Hippocampal formation (tissue), 2 donors: ENCODE measurements at regions not wholly inside any gene's neighbourhood (a gene's known extent, or its start where the extent isn't known, plus 50 kb on each side); places are given as distances from the start of the nearest gene placed in this dataset.
"Not testable (repeated sequence)": the region's sequence is repeated elsewhere in the genome, so short reads cannot be mapped to it uniquely, and the experiment has no call there.

Source experiments
- DNase-seq, 2 donors: peaks; one replicate each; lab custom pipeline; 2025; lab: John Stamatoyannopoulos, UW

DNA sequence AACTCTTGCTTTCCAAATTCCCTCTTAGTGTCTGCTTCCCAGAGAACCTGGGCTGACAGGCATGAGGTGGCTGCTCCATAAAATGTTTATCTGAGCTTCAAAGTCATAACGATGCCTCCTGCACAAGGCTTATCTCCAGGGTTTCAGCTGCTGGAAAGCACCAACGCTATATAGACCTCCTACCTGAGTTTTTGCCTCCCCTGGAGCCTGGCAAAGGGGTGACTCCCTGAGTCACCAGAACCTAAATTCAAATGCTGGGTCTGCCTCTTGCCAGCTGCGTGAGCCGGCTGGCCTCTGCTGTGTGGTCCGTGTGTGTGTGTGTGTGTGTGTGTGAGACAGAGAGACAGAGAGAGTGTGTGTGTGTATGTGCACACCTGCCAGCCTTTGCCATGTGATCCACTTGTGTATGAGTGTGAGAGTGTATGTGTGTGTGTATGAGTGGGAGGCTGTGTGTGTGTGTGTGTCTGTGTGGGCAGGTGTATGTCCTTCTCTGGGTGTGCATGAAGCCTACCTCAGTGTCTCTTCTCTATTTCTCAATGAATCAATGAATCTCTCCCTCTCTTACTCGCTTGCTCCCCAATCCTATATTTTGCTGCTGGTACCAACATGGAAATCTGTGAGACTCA is 714.9 kb downstream of the MATN1 start:
- no peak for DNase-seq

DNA sequence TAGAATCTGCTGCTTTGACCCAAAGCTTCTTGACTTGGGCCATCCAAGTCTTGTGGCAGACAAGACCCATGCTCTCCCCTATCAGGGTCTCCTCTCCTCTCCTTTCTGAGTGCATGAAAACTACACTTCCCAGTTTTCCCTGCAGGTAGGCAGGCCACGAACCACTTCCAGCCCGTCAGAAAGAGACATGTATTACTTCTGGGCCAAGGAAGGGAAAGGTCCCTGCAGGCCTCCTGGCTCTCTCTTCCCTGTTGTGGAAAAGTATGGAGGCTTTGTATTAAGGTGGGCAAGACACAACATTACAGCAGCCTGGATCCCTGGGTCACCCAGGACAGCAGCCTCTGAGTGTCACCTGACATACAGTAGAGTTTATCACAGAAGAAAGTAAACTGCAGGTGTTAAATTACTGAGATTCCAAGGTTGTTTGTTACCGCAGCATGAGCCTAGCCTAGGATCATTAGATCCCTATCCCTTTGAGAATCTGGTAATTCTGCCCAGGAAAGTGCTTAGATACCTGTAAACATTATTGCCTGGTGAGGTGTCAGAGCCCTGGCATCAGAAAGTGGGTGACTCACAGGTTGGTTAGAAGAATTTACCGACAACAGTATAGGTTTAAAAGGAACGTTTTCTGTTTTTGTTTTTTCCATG is 717.3 kb downstream of the MATN1 start:
- DNase-seq = no peak

DNA sequence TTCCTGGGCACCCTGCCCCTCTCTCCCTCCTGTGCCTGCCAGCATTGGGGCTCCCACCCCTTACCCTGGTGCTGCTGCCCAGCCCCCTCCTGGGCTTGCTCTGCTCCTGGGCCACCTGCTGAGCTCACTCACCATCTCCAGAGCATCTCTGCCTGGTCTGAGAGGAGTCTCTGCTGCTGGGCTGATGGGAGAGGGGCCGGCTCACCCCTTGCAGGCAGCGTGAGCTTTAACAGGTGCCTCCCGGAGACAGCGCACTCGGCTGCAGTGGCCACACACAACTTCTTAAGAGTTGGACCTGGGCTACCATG is 721.7 kb downstream of the MATN1 start:
- no peak for DNase-seq

DNA sequence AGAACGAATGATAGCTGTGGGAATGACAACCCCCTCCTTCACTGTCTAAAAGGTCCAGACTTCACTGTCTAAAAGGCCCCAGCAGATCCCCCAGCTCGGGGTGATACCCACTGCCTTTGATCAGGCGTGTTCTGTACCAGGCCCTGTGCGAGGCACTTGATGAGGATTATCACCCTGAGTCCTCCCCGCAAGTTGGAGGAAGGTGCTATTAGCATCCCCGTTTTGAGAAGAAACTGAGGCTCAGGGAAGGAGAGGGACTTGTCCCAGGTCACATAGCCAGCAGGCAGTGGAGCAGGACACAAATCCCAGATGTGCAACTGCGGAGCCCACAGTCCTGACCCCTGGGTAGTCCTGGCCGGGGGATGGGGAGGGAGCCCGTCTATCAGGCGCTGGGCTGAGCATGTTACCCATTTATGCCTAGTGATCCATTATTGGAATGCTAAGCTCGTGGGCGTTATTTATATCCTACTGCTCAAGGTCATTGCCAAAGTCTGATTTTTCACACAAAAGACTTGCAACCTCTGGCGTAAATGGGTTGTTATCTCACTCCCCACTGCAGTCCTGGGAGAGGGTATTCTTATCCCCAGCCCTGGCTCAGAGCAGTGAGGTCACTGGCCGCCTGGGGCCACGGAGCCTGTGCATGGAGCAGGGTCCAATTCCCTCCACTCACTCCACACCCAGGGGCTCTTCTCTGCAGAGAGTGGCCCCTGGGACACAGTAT is 722.2 kb downstream of the MATN1 start:
- no peak for DNase-seq

DNA sequence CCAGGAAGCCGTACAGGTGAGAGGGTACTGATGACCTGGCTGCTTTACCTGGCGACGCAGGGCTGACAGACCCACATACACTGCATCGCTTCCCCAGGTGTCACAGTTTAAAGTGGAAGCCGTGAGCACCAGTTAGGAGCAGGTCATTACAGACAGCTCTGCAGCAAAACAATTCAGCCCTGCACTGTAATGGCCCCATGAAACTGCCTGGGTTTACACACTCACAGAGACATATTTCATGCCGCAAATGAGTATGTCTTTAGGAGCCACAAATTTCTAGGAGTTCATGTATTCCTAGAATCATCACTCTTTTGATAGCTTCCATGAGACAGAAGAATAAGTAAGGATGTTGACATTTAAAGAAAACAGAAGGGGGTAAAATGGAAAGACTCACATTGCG is 723.1 kb downstream of the MATN1 start:
- DNase-seq = no peak

DNA sequence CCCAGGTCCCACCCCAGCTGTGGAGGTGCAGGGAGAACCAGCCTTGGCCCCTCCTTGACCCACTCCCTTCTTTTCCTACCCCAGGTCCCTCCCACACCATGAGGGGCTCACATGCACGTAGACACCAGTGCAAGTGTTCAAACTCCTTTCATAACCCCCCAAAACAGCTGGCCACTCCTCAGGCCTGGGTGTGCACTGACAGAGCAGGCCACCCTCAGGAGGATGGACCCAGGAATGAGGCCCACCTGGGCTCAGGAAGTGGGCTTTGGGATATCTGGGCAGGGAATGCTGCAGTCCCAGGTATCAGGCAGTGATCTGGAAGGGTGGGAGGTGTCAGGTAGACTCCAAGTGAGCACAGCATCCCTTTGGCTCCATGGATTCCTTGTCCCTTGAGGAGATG is 723.8 kb downstream of the MATN1 start:
- no peak for DNase-seq

DNA sequence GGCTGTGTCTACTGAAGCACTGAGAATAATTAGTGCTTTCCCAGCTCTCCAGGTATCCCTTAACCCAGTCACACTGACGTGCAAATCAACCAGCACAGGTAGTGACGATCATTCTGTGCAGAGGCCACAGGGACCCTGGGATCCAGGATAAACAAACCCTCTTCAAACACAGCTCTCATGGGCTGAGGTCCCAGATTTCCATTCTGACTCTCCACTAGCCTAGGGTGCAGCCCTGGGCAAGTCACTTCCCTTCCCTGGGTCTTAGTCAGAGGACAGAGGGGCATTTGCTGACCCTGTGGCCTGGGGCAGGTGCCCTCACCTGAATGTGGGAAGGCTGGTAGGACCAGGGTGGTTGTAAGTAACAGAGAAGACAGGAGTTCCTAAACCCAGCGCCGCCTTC is 724.7 kb downstream of the MATN1 start:
- DNase-seq = no peak

DNA sequence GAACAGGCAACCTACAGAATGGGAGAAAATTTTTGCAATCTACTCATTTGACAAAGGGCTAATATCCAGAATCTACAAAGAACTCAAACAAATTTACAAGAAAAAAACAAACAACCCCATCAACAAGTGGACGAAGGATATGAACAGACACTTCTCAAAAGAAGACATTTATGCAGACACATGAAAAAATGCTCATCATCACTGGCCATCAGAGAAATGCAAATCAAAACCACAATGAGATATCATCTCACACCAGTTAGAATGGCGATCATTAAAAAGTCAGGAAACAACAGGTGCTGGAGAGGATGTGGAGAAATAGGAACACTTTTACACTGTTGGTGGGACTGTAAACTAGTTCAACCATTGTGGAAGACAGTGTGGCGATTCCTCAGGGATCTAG is 725.6 kb downstream of the MATN1 start:
- DNase-seq = not testable (repeated sequence)

DNA sequence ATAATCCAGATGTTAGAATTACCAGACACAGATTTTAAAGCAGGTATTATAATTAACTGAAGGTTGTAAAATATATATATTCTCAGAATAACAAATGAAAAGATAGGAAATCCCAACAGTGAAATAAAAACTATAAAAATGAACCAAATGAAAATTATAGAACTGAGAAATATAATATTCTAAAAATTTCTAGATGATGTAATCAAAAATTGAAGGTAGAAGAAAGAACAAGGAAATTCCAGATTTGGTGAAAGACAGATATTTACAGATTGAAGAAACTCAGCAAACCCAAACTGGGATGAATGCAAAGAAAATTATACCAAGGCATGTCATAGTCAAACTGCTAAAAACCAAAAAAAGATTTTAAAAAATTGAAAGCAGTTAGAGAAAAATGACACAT is 729.4 kb downstream of the MATN1 start:
- no peak for DNase-seq

DNA sequence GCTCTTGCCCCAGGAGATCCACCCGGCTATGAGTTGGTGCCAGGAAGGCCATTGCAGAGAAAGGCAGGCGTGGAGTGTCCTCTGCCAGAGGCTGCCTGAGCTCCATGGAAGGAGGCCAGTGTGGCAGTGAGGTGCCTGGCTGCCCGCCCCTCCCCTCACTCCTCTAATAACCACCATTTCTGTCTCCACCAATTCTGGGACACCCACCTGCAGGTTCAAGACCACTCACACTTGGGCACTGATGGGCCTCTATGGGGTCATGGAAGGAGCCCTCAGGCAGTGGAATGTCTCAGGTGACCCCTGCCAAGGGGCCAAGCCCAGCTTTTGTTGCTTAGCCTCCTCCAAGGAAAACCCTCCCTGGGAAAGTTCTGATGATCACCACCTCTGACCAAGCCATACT is 731.6 kb downstream of the MATN1 start:
- DNase-seq = no peak

DNA sequence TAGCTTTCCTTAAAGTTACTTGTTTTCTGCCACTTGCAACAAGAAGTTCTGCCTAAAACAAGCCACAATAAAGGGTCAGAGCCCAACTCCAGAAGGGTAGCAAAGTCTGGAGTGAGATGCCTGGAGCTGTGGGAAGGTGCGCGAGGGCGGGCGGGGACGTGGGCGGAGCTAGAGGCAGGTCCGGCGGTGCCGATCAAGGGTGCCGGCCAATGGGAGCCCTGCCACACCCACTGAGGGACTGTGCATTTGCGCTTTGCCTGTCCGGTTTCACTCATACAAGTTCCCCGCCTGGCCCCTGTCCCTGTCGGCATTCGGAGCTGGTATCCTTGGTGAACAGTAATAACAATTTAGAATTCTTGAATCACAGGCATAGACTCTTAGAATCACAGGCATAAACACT is 732.4 kb downstream of the MATN1 start:
- no peak for DNase-seq

DNA sequence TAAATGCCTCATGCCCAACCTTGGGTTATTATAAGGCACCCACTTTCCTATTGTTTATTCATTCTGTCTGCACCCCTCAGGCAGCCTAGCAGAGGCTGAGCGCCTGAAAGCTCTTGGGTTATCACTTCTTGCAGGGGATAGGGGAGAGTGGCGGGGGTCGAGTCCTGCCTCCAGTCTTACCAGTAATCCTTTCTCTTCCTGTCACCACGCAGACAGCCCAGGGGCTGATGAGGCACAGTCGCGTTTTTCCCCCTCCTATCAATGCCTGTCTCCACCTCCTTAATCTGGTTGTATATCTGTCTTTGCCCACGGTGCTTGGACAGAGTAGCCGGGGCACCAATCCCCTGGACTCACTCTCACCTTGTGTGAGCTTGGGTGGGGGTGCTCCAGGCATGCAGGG is 733.1 kb downstream of the MATN1 start:
- DNase-seq = no peak

DNA sequence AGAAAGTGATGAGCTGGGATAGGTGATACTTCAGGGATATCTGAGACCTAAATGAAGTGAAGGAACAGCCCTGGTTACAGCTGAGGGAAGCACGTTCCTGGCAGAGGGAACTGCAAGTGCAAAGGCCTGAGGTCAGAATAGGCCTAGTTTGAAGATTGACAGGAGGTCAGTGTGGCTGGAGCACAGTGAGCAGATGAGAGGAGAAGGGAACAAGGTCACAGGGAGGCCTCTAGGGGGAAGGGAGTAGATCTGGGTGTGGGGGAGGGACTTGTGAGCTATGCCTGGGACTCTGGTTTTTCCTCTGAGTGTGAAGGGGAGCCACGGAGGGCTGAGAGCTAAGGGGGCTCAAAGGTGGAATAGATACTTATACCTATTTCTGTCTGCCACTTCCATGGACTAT is 736.4 kb downstream of the MATN1 start:
- no peak for DNase-seq

DNA sequence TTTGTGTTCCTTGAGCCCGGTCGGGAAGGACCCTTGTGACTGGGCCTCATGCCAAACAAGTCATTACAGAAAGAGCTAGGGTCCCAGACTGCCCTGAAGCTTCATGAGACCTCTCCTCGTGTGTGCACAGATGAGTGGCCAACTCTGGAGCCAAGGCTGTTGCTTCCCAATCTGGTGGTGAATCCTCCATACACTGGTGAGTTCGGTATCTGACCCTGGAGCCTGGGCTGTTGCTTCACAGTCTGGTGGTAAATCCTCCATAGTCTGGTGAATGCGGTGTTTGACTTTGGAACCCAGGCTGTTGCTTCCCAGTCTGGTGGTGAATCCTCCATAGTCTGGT is 737.8 kb downstream of the MATN1 start:
- no peak for DNase-seq

DNA sequence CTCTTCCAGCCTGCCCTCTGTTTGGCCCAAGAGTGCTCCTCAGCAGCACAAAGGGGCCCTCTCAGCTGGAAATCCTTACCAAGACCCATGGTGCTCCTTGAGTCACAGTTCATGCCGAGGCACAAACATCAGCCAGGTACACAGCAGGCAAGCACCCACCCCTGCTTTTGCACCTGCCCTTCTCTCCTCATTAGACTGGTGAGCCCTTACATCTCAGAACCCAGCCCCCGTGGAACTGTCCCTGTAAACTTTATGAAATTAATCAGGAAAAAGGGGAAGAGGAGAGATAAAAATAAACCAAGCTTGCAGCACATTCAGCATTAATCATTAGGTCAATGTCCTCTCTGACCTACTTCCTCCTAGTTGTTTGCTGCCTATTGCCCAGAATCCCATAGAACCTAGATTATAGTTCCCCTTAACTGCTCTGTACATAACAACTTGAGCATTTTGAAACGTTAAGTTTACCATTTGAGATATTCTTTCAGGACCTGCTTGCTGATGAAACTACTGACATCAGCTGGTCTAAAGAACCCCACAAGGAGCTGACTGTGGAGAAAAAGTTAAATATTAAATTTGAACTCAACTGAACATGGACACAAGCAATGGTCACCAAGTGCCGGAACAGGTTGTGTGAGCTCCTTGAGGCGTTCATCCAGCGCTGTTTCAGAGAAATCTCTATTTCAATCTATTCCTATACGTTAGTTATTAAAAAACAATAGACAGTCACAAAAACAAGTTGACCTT is 738.4 kb downstream of the MATN1 start:
- DNase-seq = no peak

DNA sequence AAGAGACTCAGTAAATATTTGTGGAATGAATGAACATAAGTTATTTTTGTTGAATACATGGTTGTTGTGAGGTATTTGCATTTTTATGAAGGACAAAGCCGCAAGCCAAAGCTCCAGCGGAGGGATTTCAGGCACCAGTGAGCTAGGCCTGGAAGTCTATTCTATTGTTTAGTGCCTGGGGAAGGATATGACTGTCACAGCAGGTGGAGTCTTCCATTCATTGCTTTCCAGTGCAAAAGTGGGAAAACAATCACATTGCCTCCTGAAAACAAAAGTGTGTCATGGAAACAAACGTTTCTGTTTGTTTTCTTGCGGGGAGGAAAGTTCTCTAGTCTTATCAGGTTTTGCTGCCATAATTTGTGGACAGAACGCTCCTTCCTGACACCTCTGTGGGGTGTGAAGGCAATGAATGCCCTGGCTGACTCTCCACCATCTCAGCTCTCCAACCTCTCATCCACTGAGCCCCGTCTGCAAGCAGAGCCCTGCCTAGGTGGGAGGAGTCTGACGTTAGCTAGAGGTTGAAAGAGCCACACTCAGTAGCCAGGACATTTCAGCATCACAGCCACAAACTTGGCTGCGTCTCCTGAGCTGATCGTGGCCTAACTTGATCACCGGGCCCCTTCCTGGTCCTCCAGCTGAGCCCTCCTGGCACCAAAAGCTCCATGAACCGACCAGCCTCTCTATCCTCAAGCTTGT is 739.1 kb downstream of the MATN1 start:
- no peak for DNase-seq

DNA sequence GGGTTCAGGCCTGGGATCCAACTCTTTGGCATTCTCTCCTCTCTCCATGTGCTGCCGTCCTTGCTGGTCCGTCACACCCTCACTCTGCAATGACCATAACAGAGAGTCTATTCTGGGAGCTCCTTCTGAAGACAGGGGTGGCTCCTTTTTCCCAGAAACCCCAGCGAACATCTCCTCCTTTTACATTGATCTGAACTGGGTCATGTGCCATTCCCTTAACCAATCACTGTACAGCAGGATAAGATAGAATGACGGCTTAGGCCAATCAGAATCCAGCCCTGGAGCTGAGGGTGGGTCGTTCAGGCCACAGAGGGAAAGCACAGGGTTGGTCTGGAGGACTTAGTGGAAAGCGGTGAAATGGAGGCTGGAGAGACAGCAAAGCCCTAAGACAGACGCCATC is 740.1 kb downstream of the MATN1 start:
- no peak for DNase-seq

DNA sequence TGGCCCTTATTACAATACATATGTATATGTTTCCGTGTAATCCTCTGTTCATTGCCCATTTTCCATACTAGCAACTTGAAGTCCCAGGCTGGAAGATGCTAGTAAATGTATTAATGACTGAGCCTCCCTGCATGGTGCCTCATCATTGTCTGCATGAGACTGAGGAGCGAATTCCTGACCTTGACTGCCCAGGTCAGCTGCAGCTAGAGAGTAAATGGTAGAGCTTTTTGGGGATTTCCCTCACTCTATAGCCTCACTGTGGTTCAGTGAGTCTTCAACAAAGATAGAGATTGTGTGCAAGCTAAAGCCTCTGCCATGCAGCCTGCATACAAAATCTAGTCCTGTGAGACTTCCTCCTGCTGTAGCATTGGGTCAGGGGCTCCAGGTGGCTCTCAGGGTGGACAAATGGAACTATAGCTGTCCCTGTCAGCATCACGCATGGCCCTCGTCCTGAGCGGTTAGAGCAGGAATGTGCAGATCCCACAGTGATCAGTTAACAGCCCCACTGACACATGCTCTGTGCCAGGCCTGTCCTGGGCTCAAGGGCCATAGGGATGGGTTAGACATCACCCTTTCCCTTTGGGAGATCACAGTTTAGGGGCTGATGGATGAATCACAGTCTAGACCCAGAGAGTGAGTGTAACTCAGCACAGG is 741.7 kb downstream of the MATN1 start:
- no peak for DNase-seq

DNA sequence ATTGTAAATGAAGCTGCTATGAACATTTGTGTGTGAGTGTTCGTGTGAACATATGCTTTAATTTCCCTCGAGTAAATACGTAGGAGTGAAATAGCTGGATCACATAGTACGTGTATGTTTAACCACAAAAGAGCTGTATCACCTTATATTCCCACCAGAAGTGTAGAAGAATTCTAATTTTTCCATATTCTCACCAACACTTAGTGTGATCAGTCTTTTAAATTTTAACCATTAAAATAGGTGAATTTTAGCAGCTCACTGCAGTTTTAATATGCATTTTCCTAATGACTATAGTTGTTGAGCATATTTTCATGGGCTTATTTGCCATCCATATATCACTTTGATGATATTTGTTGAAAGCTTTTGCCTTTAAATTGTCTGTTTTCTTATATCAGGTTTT is 741.2 kb downstream of the PTPRU start:
- no peak for DNase-seq

DNA sequence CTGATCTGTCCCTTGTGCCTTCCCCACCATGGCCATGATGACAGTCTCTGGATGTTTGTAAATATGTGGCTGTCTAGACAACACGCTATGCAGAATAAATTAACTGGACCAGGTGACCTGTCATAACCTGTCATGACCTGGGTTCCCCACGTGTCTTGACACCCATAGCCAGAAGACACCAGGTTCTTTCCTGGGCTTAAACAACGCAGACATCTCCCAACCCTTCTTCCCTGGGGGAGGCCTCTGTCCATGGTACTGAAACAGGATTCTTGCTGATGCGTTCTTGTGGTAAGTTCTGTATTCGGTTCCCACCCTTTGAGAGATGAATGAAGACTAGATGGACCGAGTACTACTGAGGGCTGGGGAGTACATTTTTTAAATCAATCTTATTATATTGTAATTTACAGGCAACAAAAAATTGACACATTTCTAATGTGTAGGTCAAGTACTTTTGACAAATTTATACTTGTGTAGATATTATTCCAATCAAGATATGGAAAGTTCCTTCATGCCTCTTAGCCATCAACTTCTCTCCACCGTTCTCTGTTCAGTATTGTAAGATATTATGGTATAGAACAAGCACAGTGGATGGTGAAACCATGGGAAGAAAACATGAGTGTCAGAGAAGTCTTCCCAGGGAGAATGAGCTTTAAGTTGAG is 738.8 kb downstream of the PTPRU start:
- no peak for DNase-seq

DNA sequence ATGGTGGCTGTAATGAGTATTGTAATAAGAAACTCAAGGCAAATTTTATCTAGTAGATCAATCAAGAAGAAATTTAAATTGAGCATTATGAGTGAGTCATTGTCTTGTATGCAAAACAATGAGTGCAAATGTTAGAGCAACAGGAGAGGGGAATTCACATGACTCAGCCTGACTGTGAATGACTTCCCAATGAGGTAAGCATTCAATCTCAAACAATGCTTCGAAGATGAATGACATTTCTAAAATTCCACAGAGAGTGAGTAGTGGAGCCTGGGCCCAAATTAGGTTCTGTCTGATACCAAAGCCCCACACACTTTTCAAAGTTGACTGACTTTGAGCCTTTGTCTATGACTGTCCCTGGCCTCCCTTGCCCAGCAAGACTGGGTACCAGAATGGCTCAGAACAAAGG is 738.0 kb downstream of the PTPRU start:
- DNase-seq = no peak
